ENCODE measurements at regions not wholly inside any gene's neighbourhood (a gene's known extent, or its start where the extent isn't known, plus 50 kb on each side); places are given as distances from the start of the nearest gene placed in this dataset.

- in situ Hi-C loops (cut with HindIII; ENCODE audit: low sequenced_read_pairs), result no loop called here
- no peak for DNase-seq (ENCODE audit: low spot score)
Observed at GRCh38 chr13:40472427-40473220, 193.8 kb downstream of the FOXO1 start.

DNA sequence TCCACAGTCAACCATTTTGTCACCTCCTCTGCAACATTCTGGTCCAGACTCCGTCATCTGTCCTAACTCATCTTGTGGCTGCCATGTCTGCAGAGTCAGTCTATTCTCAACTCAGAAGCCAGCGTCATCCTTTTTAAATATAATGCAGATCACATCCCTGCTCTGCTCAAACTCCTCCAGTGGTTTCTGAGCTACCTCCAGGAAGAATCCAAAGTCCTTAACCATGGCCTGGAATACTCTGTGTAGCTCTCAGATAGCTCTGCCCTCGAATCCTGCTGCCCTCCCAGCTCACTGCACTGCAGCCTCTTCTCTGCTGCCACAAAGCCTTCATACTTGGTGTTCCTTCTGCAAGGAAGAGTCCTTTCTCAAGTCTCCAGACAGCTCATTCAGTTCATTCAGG, 190.8 kb downstream of the FOXO1 start:
- DNase-seq (ENCODE audit: low spot score), result no peak
- in situ Hi-C loops (cut with HindIII; ENCODE audit: low sequenced_read_pairs), result no loop called here

DNA sequence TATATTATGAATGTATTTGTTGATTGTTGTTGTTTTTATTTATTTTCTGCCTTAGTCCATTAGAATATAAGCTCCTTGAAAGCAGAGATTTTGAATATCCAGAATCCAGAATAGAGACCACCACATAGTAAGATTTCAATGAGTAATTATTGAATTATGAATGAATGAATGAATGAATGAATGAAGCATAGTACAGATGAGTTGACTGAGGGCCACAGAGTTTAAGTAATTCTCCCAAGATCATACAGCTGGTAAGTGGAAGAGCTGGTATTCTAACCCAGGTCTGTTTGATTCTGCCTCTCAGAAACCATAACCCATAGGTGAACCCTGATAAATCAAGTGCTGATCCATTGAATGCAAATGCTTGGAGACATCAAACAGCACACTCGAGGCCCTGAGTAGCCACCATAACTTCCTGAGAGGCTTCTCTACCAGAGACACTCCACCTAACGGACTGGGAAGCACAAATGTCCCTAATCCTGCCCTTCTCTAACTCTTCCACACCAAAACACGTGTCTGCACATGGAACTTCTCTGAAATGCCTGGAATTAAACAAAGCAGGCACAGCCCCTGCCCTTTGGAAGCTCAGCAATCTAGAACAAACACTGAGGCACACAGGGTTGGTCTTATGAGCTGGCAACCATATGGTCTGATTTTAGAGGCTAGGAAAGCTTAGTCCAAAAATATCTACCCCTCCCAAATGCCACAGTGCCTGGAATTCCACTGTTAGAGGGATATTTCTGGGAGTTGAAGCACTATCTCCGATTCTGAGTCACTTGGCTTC, 190.1 kb downstream of the FOXO1 start:
- in situ Hi-C loops (cut with HindIII; ENCODE audit: low sequenced_read_pairs), result no loop called here
- DNase-seq (ENCODE audit: low spot score), result no peak

DNA sequence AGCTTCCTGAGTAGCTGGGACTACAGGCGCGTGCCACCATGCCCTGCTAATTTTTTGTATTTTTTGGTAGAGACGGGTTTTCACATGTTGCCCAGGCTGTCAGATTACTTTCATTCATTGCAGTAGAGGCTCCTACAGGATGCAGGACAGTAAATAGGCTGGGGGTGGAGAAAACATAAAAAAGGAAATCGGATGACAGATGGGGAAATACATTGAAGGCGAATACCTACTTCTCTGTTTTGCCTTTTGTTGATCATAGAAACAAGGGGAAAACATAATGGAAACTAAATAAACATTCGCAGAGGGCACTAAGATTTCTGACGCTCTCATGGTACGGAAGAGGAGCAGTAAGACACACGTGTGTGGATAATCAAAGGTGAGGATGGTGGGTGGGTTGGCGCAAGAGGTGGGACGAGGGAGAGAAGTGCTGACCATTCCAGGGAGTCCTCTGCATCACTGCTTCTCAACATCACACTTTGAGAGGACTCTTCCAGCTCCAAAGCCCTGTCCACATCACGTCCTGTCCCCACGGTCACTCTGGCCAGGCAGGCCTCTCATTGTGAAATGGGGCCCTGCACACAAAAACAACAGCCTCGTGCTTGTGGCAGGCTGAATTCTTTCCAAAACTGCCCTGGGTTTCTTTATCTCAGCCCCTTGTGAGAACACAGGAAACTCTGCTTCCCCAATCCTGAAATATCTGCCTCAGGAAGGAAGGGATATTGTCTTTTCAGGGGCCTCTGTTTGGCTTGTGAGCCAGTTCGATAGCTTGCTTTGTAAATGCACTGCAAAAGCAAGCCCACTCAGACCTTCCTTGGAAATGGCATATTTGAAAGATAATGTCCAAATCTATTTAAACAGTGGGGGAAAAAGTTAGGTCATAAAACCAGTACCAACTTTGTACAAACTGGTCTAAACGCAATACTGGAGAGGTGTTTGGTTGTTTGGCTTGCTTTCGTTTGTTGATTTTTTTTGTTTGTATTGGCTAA, 188.5 kb downstream of the FOXO1 start:
- in situ Hi-C loops (cut with HindIII; ENCODE audit: low sequenced_read_pairs), result no loop called here
- no peak for DNase-seq (ENCODE audit: low spot score)

DNA sequence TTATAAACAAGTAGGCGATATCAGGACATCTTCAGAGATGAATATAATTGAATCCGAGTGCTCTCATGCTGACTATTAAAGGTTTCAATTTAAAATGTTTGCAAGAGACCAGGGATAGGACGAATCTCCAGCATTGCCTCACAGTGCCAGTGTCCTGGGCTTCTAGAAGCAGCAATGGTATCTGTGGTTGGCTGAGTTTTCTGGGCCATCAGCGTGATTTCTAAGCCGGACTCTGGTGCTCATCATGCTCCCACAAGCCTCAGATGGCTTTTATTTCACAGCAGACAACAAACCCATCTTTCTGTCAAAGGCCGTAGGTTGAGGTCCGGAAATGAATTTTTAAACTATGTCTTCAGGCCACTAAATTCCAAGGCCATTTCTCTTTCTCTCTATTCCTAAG, 187.7 kb downstream of the FOXO1 start:
- no peak for DNase-seq (ENCODE audit: low spot score)
- in situ Hi-C loops (cut with HindIII; ENCODE audit: low sequenced_read_pairs), result no loop called here

GRCh38 chr13:40479196-40479845, 187.1 kb downstream of the FOXO1 start:
- in situ Hi-C loops (cut with HindIII; ENCODE audit: low sequenced_read_pairs), result no loop called here

GRCh38 chr13:40480012-40480914, 186.2 kb downstream of the FOXO1 start:
- in situ Hi-C loops (cut with HindIII; ENCODE audit: low sequenced_read_pairs), result no loop called here
- no peak for DNase-seq (ENCODE audit: low spot score)

More at GRCh38 chr13:40479196-40479845, 187.1 kb downstream of the FOXO1 start:
- DNase-seq (ENCODE audit: low spot score), result peak; percentile 37

- in situ Hi-C loops (cut with HindIII; ENCODE audit: low sequenced_read_pairs), result no loop called here
- no peak for DNase-seq (ENCODE audit: low spot score)
Observed at GRCh38 chr13:40480915-40481516, 185.4 kb downstream of the FOXO1 start.

DNA sequence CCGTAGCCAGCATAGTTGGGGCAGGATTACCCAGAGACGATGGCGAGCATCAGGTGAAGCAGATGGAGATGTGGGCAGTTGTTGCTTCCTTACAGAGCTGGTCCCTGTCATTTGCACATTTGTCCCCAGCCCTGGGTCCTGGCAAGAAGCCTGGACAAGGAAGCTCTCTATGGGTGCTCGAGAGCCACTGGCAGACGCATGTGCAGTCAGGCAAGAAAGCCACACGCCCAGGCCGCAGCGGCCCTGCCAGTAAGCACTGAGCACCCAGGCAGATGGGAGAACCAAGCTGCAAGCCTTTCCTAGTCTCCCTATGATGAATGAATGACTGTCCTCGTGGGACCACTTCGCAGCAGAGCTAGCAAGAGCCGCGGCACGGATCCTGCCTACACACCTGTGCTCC, 182.8 kb downstream of the FOXO1 start:
- in situ Hi-C loops (cut with HindIII; ENCODE audit: low sequenced_read_pairs), result no loop called here
- DNase-seq (ENCODE audit: low spot score), result peak; percentile 23

DNA sequence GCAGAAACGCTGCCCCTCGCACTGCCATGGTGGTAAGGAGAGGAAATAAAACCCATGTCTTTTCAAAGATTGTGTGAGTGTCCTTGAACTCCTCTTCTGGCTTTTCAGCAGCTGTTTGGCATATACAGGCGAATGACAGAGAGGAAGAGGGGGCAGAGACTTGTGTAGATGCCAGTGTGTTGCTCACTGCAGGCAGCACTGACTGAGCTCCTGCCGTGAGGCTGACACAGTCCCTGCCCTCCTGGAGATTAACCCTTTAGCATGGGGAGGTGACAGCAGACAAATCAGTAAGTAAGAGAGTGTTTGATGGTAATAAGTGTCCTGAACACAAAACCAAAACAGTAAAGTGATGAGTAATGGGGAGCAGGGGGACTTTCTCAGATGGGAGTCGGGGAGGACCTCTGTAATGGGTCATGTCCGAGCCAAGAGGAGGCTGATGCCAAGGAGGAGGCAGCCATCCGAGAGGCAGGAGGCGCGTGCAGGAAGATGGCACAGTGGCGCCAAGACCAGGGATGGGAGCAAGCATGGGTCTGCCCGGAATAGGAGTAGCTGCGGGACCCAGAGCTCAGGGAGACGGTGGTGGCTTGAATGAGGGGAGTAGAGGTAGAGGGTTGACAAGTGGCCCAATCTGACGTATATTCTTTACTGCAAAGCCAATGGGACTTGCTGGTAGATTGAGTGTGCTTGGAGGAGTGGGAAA, 182.2 kb downstream of the FOXO1 start:
- no peak for DNase-seq (ENCODE audit: low spot score)
- in situ Hi-C loops (cut with HindIII; ENCODE audit: low sequenced_read_pairs), result no loop called here

DNA sequence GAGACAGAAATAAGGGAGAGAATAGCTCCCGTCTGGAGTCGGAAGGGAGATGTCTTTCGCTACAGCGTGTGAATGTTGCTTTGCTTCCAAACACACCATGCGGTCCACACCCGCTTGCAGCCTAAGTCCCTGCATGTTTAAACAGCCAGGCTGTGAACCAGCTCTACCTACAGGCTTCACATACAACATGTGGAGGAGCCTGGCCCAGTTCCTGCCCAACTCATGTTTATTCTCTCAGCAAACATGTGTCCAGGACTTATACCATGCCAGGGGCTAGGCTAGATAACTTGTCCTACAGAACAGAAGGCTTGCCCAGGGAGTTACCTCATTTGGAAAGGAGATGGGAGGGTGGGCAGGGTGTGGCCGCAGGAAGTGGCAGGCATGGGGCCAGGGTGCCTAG, 181.5 kb downstream of the FOXO1 start:
- DNase-seq (ENCODE audit: low spot score), result no peak
- in situ Hi-C loops (cut with HindIII; ENCODE audit: low sequenced_read_pairs), result no loop called here

DNA sequence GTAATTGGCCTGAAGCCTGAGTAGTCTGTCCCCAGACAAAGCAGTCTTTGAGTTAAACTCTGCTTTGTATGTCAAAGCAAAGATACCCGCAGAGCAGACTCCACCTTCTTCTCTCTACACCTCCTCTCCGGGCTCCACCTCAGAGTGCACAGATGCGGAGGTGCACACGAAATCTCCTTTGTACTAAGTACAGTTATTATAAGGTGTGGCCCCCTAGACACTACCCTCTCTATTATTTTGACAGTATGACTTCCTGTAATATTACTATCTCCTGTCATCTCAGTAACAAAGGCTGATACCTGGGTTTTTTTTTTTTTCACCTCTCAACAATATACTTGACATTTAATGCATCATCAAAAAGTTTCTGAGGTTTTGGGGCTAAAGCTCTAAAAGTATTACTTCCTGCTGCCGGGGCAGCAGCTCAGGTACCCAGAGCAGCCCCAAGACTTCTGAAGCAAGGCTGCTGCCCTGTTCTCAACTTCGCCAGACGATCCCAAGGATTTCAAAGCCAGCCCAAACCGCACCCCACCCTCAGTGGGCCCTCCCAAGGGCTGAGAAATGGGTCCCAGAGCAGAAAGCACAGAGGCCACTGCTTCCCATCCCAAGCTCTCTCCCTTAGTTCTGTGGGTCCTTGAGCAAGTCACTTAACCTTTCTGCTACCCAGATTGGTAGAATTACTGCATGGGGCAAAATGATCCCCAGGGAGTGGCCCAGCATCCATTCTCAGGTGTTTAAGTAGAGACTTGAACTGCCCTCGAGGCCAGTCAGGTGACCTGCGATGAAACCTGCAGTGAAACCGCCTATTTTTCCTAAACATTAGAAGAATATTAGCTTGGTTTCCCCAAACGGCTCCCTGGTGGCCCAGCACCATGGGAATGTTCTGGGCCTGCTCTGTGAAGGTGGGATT, 180.6 kb downstream of the FOXO1 start:
- in situ Hi-C loops (cut with HindIII; ENCODE audit: low sequenced_read_pairs), result no loop called here
- no peak for DNase-seq (ENCODE audit: low spot score)

DNA sequence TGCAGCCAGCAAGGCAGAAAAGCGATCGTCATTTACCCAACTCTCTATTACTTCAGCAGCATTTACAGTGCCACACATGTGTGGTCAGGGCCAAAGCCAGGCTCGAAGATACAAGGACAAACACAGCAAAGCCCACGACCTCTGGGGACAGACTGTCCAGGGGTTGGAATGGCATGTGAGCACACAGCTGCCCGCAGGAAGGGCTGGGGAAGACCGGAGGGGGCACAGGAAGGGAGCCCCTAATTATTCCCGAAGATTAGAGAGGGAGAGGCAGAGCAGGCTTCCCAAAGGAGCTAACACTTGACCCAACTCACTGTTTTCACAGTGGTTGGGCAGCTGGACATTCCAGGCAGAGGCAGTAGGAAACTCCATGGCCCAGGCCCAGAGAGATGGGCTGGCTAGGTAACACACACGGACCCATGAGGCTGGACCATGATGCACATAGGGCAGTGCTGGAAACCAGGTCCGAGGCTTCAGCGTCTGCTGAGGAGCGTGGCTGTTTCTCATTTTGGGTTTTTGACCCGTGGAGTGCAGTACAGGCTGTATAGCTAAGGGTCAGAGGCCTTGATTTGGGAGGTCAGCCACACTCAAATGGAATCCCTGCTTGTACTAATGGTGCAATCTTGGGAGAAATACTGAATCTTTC, 179.8 kb downstream of the FOXO1 start:
- in situ Hi-C loops (cut with HindIII; ENCODE audit: low sequenced_read_pairs), result no loop called here
- no peak for DNase-seq (ENCODE audit: low spot score)

DNA sequence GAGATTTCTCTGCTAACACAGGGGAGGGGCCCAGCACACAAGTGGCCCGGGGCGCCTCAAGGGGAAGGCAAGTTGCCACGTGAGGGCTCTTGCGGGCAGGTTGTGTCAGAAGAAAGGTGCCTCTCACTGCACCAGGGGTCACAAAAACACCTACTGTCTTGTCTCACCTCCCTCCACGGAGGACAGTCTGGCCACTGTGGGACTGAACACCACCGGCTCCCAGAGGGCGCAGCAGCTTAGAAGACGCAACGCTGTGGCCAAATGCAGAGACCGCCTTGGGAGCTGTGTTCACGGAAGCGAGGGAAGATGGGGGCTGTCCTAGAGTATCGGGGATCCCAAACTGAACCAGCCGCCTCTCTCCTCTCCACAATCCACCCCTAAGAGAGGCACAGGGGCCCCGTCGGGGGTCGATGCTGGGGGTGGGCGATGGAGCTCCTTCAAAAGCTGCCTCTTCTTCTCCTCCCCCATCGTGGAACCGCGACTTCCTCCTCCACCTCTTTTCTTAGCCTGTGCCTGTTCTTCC, 177.5 kb downstream of the FOXO1 start:
- DNase-seq (ENCODE audit: low spot score), result no peak
- in situ Hi-C loops (cut with HindIII; ENCODE audit: low sequenced_read_pairs), result no loop called here

- DNase-seq (ENCODE audit: low spot score), result no peak
- in situ Hi-C loops (cut with HindIII; ENCODE audit: low sequenced_read_pairs), result no loop called here
Observed at GRCh38 chr13:40490086-40490758, 176.2 kb downstream of the FOXO1 start.
